Suppressor macrophage (primary cell): ENCODE measurements at regions not wholly inside any gene's neighbourhood (a gene's known extent, or its start where the extent isn't known, plus 50 kb on each side); places are given as distances from the start of the nearest gene placed in this dataset.
"Not testable (repeated sequence)": the region's sequence is repeated elsewhere in the genome, so short reads cannot be mapped to it uniquely, and the experiment has no call there.

Source experiments
- DNase-seq, 4 experiments: peaks; one replicate each; pipeline ENCODE4 v3.0.0-alpha.2; 2020 to 2022

GRCh38 chr13:42373048-42373812 is 101.3 kb downstream of the AKAP11 start:
- no peak for DNase-seq

- no peak for DNase-seq
Observed at GRCh38 chr13:42375663-42376062, 103.7 kb downstream of the AKAP11 start.

- peak; percentile 7 to 59 (median 26) for DNase-seq
Observed at GRCh38 chr13:42377640-42378382, 105.9 kb downstream of the AKAP11 start.

- DNase-seq: no peak
Observed at GRCh38 chr13:42378383-42378780, 106.4 kb downstream of the AKAP11 start.

GRCh38 chr13:42379241-42379640 is 107.3 kb downstream of the AKAP11 start:
- DNase-seq: no peak

GRCh38 chr13:42380420-42381164 is 108.6 kb downstream of the AKAP11 start:
- DNase-seq: peak in 2 of 4 experiments; percentile 9 to 10

GRCh38 chr13:42381165-42381425 is 109.1 kb downstream of the AKAP11 start:
- no peak for DNase-seq

GRCh38 chr13:42381426-42381825 is 109.5 kb downstream of the AKAP11 start:
- DNase-seq: not testable (repeated sequence)

GRCh38 chr13:42383025-42383424 is 111.1 kb downstream of the AKAP11 start:
- DNase-seq: no peak

- DNase-seq: no peak
Observed at GRCh38 chr13:42384265-42384664, 112.3 kb downstream of the AKAP11 start.

- no peak for DNase-seq
Observed at GRCh38 chr13:42388326-42388725, 116.4 kb downstream of the AKAP11 start.

- DNase-seq: no peak
Observed at GRCh38 chr13:42389041-42389440, 117.1 kb downstream of the AKAP11 start.

GRCh38 chr13:42392180-42392579 is 120.2 kb downstream of the AKAP11 start:
- DNase-seq: no peak

GRCh38 chr13:42392716-42393572 is 121.0 kb downstream of the AKAP11 start:
- DNase-seq: no peak

- DNase-seq: no peak
Observed at GRCh38 chr13:42393573-42394360, 121.8 kb downstream of the AKAP11 start.

GRCh38 chr13:42394361-42394708 is 122.4 kb downstream of the AKAP11 start:
- DNase-seq: no peak

GRCh38 chr13:42394711-42395085 is 122.7 kb downstream of the AKAP11 start:
- DNase-seq: no peak

GRCh38 chr13:42395086-42395821 is 123.3 kb downstream of the AKAP11 start:
- DNase-seq: no peak

- no peak for DNase-seq
Observed at GRCh38 chr13:42396501-42396900, 124.5 kb downstream of the AKAP11 start.

- no peak for DNase-seq
Observed at GRCh38 chr13:42396901-42397655, 125.1 kb downstream of the AKAP11 start.
